ENCODE measurements at regions not wholly inside any gene's neighbourhood (a gene's known extent, or its start where the extent isn't known, plus 50 kb on each side); places are given as distances from the start of the nearest gene placed in this dataset.

GRCh38 chr13:40330950-40331349 is 335.5 kb downstream of the FOXO1 start:
- no peaks in the 10 kb centered on the region for H4K20me1 ChIP-seq (ENCODE audit: low read depth, low read length)
- H2AFZ ChIP-seq (ENCODE audit: low read depth, low read length, severe bottlenecking) = no peak overlapping the region
- no peaks in the 10 kb centered on the region for H3K79me2 ChIP-seq (ENCODE audit: insufficient read depth, low read length)
- no peaks in the 10 kb centered on the region for H3K9me3 ChIP-seq (ENCODE audit: insufficient read depth, low read length)
- no peak overlapping the region for H3K4me2 ChIP-seq (ENCODE audit: low read depth, low read length, poor library complexity, severe bottlenecking)
- H3K9me2 ChIP-seq (replicated peaks; ENCODE audit: insufficient read depth, low read length) = no peaks in the 10 kb centered on the region
- H3K36me3 ChIP-seq (ENCODE audit: low read length) = no peaks in the 10 kb centered on the region
- H3K9ac ChIP-seq (ENCODE audit: low read length) = no peak overlapping the region
- H3K27ac ChIP-seq (ENCODE audit: low read depth, low read length) = no peak overlapping the region
- no peak overlapping the region for H3K4me3 ChIP-seq (ENCODE audit: insufficient read depth, low read length, poor library complexity, severe bottlenecking)
- no peaks in the 10 kb centered on the region for H3F3A ChIP-seq (ENCODE audit: insufficient read depth)
- H3K27me3 ChIP-seq (ENCODE audit: low read length) = no peaks in the 10 kb centered on the region
- no peak for TF ChIP-seq EZH2phosphoT487 (conservative IDR thresholded peaks at IDR 0.05; ENCODE audit: low read length)
- TF ChIP-seq, protein P1, sequence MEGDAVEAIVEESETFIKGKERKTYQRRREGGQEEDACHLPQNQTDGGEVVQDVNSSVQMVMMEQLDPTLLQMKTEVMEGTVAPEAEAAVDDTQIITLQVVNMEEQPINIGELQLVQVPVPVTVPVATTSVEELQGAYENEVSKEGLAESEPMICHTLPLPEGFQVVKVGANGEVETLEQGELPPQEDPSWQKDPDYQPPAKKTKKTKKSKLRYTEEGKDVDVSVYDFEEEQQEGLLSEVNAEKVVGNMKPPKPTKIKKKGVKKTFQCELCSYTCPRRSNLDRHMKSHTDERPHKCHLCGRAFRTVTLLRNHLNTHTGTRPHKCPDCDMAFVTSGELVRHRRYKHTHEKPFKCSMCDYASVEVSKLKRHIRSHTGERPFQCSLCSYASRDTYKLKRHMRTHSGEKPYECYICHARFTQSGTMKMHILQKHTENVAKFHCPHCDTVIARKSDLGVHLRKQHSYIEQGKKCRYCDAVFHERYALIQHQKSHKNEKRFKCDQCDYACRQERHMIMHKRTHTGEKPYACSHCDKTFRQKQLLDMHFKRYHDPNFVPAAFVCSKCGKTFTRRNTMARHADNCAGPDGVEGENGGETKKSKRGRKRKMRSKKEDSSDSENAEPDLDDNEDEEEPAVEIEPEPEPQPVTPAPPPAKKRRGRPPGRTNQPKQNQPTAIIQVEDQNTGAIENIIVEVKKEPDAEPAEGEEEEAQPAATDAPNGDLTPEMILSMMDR (IDR thresholded peaks at IDR 0.05; ENCODE audit: insufficient read depth, low read length, poor library complexity, severe bottlenecking) = no peak

DNA sequence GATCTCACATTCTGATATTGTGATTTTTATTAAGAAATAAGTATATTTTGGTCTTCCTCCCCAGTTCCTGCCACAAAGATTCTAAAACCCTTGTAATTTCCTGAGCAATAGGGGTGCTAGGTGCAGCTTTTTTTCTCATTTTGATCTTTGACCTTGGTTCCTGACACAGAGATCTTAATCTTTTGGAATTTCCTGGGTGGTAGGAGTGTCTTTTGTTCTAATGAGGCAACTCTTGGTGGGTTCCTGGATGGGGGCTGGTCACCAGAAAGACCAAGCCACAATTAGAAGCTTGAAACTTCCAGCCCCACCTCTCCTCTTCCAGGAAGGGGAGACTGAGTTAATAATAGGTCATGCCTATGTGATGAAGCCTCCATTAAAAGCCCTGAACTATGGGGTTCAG is 334.6 kb downstream of the FOXO1 start:
- no peak for TF ChIP-seq EZH2phosphoT487 (conservative IDR thresholded peaks at IDR 0.05; ENCODE audit: low read length)
- TF ChIP-seq, protein P1 (IDR thresholded peaks at IDR 0.05; ENCODE audit: insufficient read depth, low read length, poor library complexity, severe bottlenecking) = no peak
- no peaks in the 10 kb centered on the region for H3F3A ChIP-seq (ENCODE audit: insufficient read depth)
- H3K27ac ChIP-seq (ENCODE audit: low read depth, low read length) = no peak overlapping the region
- H3K9ac ChIP-seq (ENCODE audit: low read length) = no peak overlapping the region
- H3K36me3 ChIP-seq (ENCODE audit: low read length) = no peaks in the 10 kb centered on the region
- H2AFZ ChIP-seq (ENCODE audit: low read depth, low read length, severe bottlenecking) = no peak overlapping the region
- no peaks in the 10 kb centered on the region for H3K9me2 ChIP-seq (replicated peaks; ENCODE audit: insufficient read depth, low read length)
- H4K20me1 ChIP-seq (ENCODE audit: low read depth, low read length) = no peaks in the 10 kb centered on the region
- H3K9me3 ChIP-seq (ENCODE audit: insufficient read depth, low read length) = no peaks in the 10 kb centered on the region
- H3K4me3 ChIP-seq (ENCODE audit: insufficient read depth, low read length, poor library complexity, severe bottlenecking) = no peak overlapping the region
- H3K4me2 ChIP-seq (ENCODE audit: low read depth, low read length, poor library complexity, severe bottlenecking) = no peak overlapping the region
- no peaks in the 10 kb centered on the region for H3K27me3 ChIP-seq (ENCODE audit: low read length)
- no peaks in the 10 kb centered on the region for H3K79me2 ChIP-seq (ENCODE audit: insufficient read depth, low read length)

DNA sequence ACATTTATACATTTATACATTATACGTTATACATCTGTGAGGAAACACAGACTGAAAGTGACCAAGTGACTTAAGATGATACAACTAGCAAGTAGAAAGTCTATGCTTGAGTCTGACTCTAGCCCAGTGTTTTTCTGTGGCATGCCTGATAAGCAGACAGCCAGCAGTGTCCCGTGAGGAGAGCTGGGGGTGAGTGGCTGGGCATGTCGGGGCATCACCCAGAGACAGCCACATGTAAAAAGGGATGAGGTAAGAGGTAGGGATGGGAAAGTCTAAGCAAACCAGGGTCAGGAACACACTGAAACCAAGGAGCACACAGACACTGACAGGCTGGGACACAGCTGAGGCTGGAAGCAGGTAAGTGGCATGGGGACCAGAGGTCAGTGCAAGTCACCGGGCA is 333.2 kb downstream of the FOXO1 start:
- no peaks in the 10 kb centered on the region for H3K27me3 ChIP-seq (ENCODE audit: low read length)
- H3K4me3 ChIP-seq (ENCODE audit: insufficient read depth, low read length, poor library complexity, severe bottlenecking) = no peak overlapping the region
- no peak overlapping the region for H3K4me2 ChIP-seq (ENCODE audit: low read depth, low read length, poor library complexity, severe bottlenecking)
- no peaks in the 10 kb centered on the region for H4K20me1 ChIP-seq (ENCODE audit: low read depth, low read length)
- no peak for TF ChIP-seq EZH2phosphoT487 (conservative IDR thresholded peaks at IDR 0.05; ENCODE audit: low read length)
- TF ChIP-seq, protein P1 (IDR thresholded peaks at IDR 0.05; ENCODE audit: insufficient read depth, low read length, poor library complexity, severe bottlenecking) = no peak
- no peak overlapping the region for H3K9ac ChIP-seq (ENCODE audit: low read length)
- H3K36me3 ChIP-seq (ENCODE audit: low read length) = no peaks in the 10 kb centered on the region
- no peaks in the 10 kb centered on the region for H3K79me2 ChIP-seq (ENCODE audit: insufficient read depth, low read length)
- H2AFZ ChIP-seq (ENCODE audit: low read depth, low read length, severe bottlenecking) = no peak overlapping the region
- no peaks in the 10 kb centered on the region for H3K9me2 ChIP-seq (replicated peaks; ENCODE audit: insufficient read depth, low read length)
- no peak overlapping the region for H3K27ac ChIP-seq (ENCODE audit: low read depth, low read length)
- no peaks in the 10 kb centered on the region for H3K9me3 ChIP-seq (ENCODE audit: insufficient read depth, low read length)
- no peaks in the 10 kb centered on the region for H3F3A ChIP-seq (ENCODE audit: insufficient read depth)

Data from SU-DHL-6 (cell line).